Smooth muscle cell (in vitro differentiated cells): ENCODE measurements at regions not wholly inside any gene's neighbourhood (a gene's known extent, or its start where the extent isn't known, plus 50 kb on each side); places are given as distances from the start of the nearest gene placed in this dataset.

ENCODE experiments used
- DNase-seq: peaks from one replicate; lab custom pipeline; 2025; ENCODE audit not compliant: unreplicated experiment; lab: John Stamatoyannopoulos, UW
- H2AFZ ChIP-seq: fragments of 200-600 bp; sonication (generic); 2 replicates; pipeline ENCODE4 v1.6.0; 2016; ENCODE audit warnings: antibody characterized with exemption, low read depth, mild to moderate bottlenecking
- H3F3A ChIP-seq: fragments of 200-600 bp; sonication (generic); 2 replicates; pipeline ENCODE4 v1.6.0; 2017; ENCODE audit warnings: antibody characterized with exemption, low read depth
- H3K27ac ChIP-seq: fragments of 200-600 bp; sonication (generic); 2 replicates; pipeline ENCODE4 v1.5.1; 2016; ENCODE audit warnings: low read depth, mild to moderate bottlenecking
- H3K27me3 ChIP-seq: fragments of 200-600 bp; sonication (generic); 2 replicates; pipeline ENCODE4 v1.6.1; 2016; ENCODE audit warnings: low read depth, mild to moderate bottlenecking
- H3K36me3 ChIP-seq: fragments of 200-600 bp; sonication (generic); 2 replicates; pipeline ENCODE4 v1.5.1; 2016; ENCODE audit warnings: low read depth
- H3K4me1 ChIP-seq: fragments of 200-600 bp; sonication (generic); 2 replicates; pipeline ENCODE4 v1.5.1; 2016; ENCODE audit warnings: low read depth
- H3K4me2 ChIP-seq: fragments of 200-600 bp; sonication (generic); 2 replicates; pipeline ENCODE4 v1.6.0; 2016; ENCODE audit warnings: mild to moderate bottlenecking
- H3K4me3 ChIP-seq: fragments of 200-600 bp; sonication (generic); 2 replicates; pipeline ENCODE4 v1.5.1; 2016; ENCODE audit warnings: mild to moderate bottlenecking
- H3K79me2 ChIP-seq: fragments of 200-600 bp; sonication (generic); 2 replicates; pipeline ENCODE4 v1.6.0; 2016; ENCODE audit warnings: low read depth, mild to moderate bottlenecking
- H3K9ac ChIP-seq: fragments of 200-600 bp; sonication (generic); 2 replicates; pipeline ENCODE4 v1.6.0; 2016; ENCODE audit warnings: low read depth
- H3K9me3 ChIP-seq: fragments of 200-600 bp; sonication (generic); replicated peaks from 2 replicates; pipeline ENCODE4 v1.5.1; 2016; ENCODE audit warnings: low read depth
- H4K20me1 ChIP-seq: fragments of 200-600 bp; sonication (generic); 2 replicates; pipeline ENCODE4 v1.6.0; 2016; ENCODE audit warnings: low read depth
- CTCF ChIP-seq: fragments of 200-600 bp; sonication (generic); IDR thresholded peaks from 2 replicates; pipeline ENCODE4 v1.5.1; 2017; ENCODE audit warnings: borderline replicate concordance, mild to moderate bottlenecking, antibody characterized with exemption; ENCODE audit not compliant: insufficient read depth, poor library complexity, severe bottlenecking
- WGBS: methylation state at CpG from one replicate; pipeline ENCODE4 v1.1.7; 2016; ENCODE audit warnings: low lambda C conversion rate; 5-methylcytosine and 5-hydroxymethylcytosine counted together

GRCh38 chrX:69291116-69291515 lies 125.9 kb upstream of the PJA1 start:
- no peak overlapping the region for H3K4me3 ChIP-seq
- no peaks in the 10 kb centered on the region for H3K4me1 ChIP-seq
- 53% methylated on average over 4 of the region's 4 CpGs for WGBS
- H3K79me2 ChIP-seq = no peaks in the 10 kb centered on the region
- no peak overlapping the region for H2AFZ ChIP-seq
- no peak for TF ChIP-seq CTCF
- H3K9ac ChIP-seq = no peak overlapping the region
- H4K20me1 ChIP-seq = no peaks in the 10 kb centered on the region
- H3K27me3 ChIP-seq = no peaks in the 10 kb centered on the region
- H3F3A ChIP-seq = no peaks in the 10 kb centered on the region
- no peak overlapping the region for H3K27ac ChIP-seq
- no peak for DNase-seq
- H3K36me3 ChIP-seq = no peaks in the 10 kb centered on the region
- H3K9me3 ChIP-seq = no peaks in the 10 kb centered on the region
- H3K4me2 ChIP-seq = no peak overlapping the region

- DNase-seq = no peak
- no peaks in the 10 kb centered on the region for H4K20me1 ChIP-seq
- H3K4me1 ChIP-seq = no peaks in the 10 kb centered on the region
- no peak overlapping the region for H2AFZ ChIP-seq
- 80% methylated on average over 8 of the region's 8 CpGs for WGBS
- H3K4me3 ChIP-seq = no peak overlapping the region
- H3K9ac ChIP-seq = no peak overlapping the region
- H3F3A ChIP-seq = no peaks in the 10 kb centered on the region
- no peaks in the 10 kb centered on the region for H3K9me3 ChIP-seq
- no peak overlapping the region for H3K4me2 ChIP-seq
- no peaks in the 10 kb centered on the region for H3K79me2 ChIP-seq
- H3K36me3 ChIP-seq = no peaks in the 10 kb centered on the region
- H3K27ac ChIP-seq = no peak overlapping the region
- H3K27me3 ChIP-seq = no peaks in the 10 kb centered on the region
- TF ChIP-seq CTCF = no peak
Measured at GRCh38 chrX:69290292-69290691, 125.0 kb upstream of the PJA1 start.

GRCh38 chrX:69289793-69290123 lies 124.5 kb upstream of the PJA1 start:
- no peaks in the 10 kb centered on the region for H3K9me3 ChIP-seq
- no peaks in the 10 kb centered on the region for H3K27me3 ChIP-seq
- no peaks in the 10 kb centered on the region for H3F3A ChIP-seq
- H3K4me3 ChIP-seq = no peak overlapping the region
- no peaks in the 10 kb centered on the region for H3K79me2 ChIP-seq
- WGBS = 62% methylated on average over 1 of the region's 1 CpG
- TF ChIP-seq CTCF = no peak
- H3K27ac ChIP-seq = no peak overlapping the region
- no peaks in the 10 kb centered on the region for H3K36me3 ChIP-seq
- no peak overlapping the region for H3K4me2 ChIP-seq
- no peaks in the 10 kb centered on the region for H4K20me1 ChIP-seq
- no peak overlapping the region for H2AFZ ChIP-seq
- DNase-seq = no peak
- H3K9ac ChIP-seq = no peak overlapping the region
- H3K4me1 ChIP-seq = no peaks in the 10 kb centered on the region

GRCh38 chrX:69289046-69289792 lies 124.0 kb upstream of the PJA1 start:
- H3K27ac ChIP-seq = no peak overlapping the region
- no peaks in the 10 kb centered on the region for H3K36me3 ChIP-seq
- no peak overlapping the region for H3K4me3 ChIP-seq
- no peaks in the 10 kb centered on the region for H4K20me1 ChIP-seq
- H3K4me1 ChIP-seq = no peaks in the 10 kb centered on the region
- no peak for TF ChIP-seq CTCF
- H3F3A ChIP-seq = no peaks in the 10 kb centered on the region
- no peak overlapping the region for H3K4me2 ChIP-seq
- no peaks in the 10 kb centered on the region for H3K27me3 ChIP-seq
- no peak for DNase-seq
- H3K79me2 ChIP-seq = no peaks in the 10 kb centered on the region
- no peak overlapping the region for H2AFZ ChIP-seq
- H3K9me3 ChIP-seq = no peaks in the 10 kb centered on the region
- no peak overlapping the region for H3K9ac ChIP-seq
- WGBS = 67% methylated on average over 11 of the region's 11 CpGs
